Posterior cingulate gyrus (tissue), 11 donors: ENCODE measurements at regions not wholly inside any gene's neighbourhood (a gene's known extent, or its start where the extent isn't known, plus 50 kb on each side); places are given as distances from the start of the nearest gene placed in this dataset.

Experiments
- DNase-seq, 10 donors: peaks; one replicate each; pipeline versions ENCODE4 v3.0.0 to v3.0.0-alpha.2; 2020 to 2021; ENCODE audit warnings: mixed read lengths in 3 of 10
- intact Hi-C: fragments of 100-400 bp; cut with DNase I; formaldehyde crosslinking; loops from one replicate; pipeline ENCODE4 v1.15.1; 2023

- DNase-seq, result no peak
- intact Hi-C loops, result no loop called here
Measured at GRCh38 chr1:4581807-4582206, 72.6 kb upstream of the AJAP1 start.

- DNase-seq, result no peak
Measured at GRCh38 chr1:4584449-4584848, 70.0 kb upstream of the AJAP1 start.

GRCh38 chr1:4585216-4585615 is 69.2 kb upstream of the AJAP1 start:
- intact Hi-C loops, result no loop called here
- peak in 3 of 10 donors; percentile 23 to 46 (median 30) for DNase-seq

More at GRCh38 chr1:4584449-4584848, 70.0 kb upstream of the AJAP1 start:
- intact Hi-C loops, result no loop called here

- intact Hi-C loops, result no loop called here
Measured at GRCh38 chr1:4585705-4586104, 68.7 kb upstream of the AJAP1 start.

GRCh38 chr1:4586611-4587160 is 67.7 kb upstream of the AJAP1 start:
- intact Hi-C loops, result no loop called here
- no peak for DNase-seq

More at GRCh38 chr1:4585705-4586104, 68.7 kb upstream of the AJAP1 start:
- no peak for DNase-seq

- no peak for DNase-seq
- intact Hi-C loops, result no loop called here
Measured at GRCh38 chr1:4587721-4588120, 66.7 kb upstream of the AJAP1 start.

GRCh38 chr1:4590756-4591155 is 63.7 kb upstream of the AJAP1 start:
- DNase-seq, result no peak
- intact Hi-C loops, result no loop called here

- intact Hi-C loops, result no loop called here
- DNase-seq, result no peak
Measured at GRCh38 chr1:4591926-4592325, 62.5 kb upstream of the AJAP1 start.

- DNase-seq, result no peak
- intact Hi-C loops, result no loop called here
Measured at GRCh38 chr1:4593106-4593505, 61.3 kb upstream of the AJAP1 start.

GRCh38 chr1:4594286-4594991 is 60.0 kb upstream of the AJAP1 start:
- intact Hi-C loops, result no loop called here
- DNase-seq, result peak in 1 of 10 donors; percentile 76

- DNase-seq, result peak in 1 of 10 donors; percentile 67
- intact Hi-C loops, result no loop called here
Measured at GRCh38 chr1:4595341-4596225, 58.8 kb upstream of the AJAP1 start.

- intact Hi-C loops, result no loop called here
- peak in 1 of 10 donors; percentile 38 for DNase-seq
Measured at GRCh38 chr1:4596486-4596885, 57.9 kb upstream of the AJAP1 start.

- intact Hi-C loops, result no loop called here
- DNase-seq, result no peak
Measured at GRCh38 chr1:4597020-4597419, 57.4 kb upstream of the AJAP1 start.

- intact Hi-C loops, result no loop called here
- peak in 1 of 10 donors; percentile 67 for DNase-seq
Measured at GRCh38 chr1:4598561-4598960, 55.8 kb upstream of the AJAP1 start.

GRCh38 chr1:4599521-4599920 is 54.9 kb upstream of the AJAP1 start:
- peak in 1 of 10 donors; percentile 26 for DNase-seq
- intact Hi-C loops, result no loop called here

- intact Hi-C loops, result no loop called here
- DNase-seq, result peak in 1 of 10 donors; percentile 72
Measured at GRCh38 chr1:4599951-4600481, 54.4 kb upstream of the AJAP1 start.

GRCh38 chr1:4600615-4601460 is 53.6 kb upstream of the AJAP1 start:
- peak in 1 of 10 donors; percentile 60 for DNase-seq
- intact Hi-C loops, result no loop called here

- intact Hi-C loops, result no loop called here
- DNase-seq, result peak in 1 of 10 donors; percentile 59
Measured at GRCh38 chr1:4601941-4602340, 52.5 kb upstream of the AJAP1 start.

GRCh38 chr1:4602462-4603294 is 51.7 kb upstream of the AJAP1 start:
- intact Hi-C loops, result no loop called here
- peak in 2 of 10 donors; percentile 11 to 57 for DNase-seq
